Glutamatergic neuron (in vitro differentiated cells): ENCODE measurements at regions not wholly inside any gene's neighbourhood (a gene's known extent, or its start where the extent isn't known, plus 50 kb on each side); places are given as distances from the start of the nearest gene placed in this dataset.
A peak's percentile ranks its signal among the peaks of the same experiment; 100 is the strongest.

Source experiments
- DNase-seq: peaks from one replicate; pipeline ENCODE4 v3.0.0; 2022
- H3K27ac Mint-ChIP-seq: one replicate; pipeline ENCODE4 v1.8.0; 2020; ENCODE audit warnings: mild to moderate bottlenecking, mixed read lengths, inconsistent platforms; ENCODE audit not compliant: unreplicated experiment
- H3K27me3 Mint-ChIP-seq: one replicate; pipeline ENCODE4 v1.8.0; 2020; ENCODE audit warnings: mild to moderate bottlenecking, moderate library complexity, mixed read lengths, inconsistent platforms; ENCODE audit not compliant: unreplicated experiment
- H3K36me3 Mint-ChIP-seq: one replicate; pipeline ENCODE4 v1.8.0; 2020; ENCODE audit warnings: mild to moderate bottlenecking, mixed read lengths, inconsistent platforms; ENCODE audit not compliant: unreplicated experiment
- H3K4me1 Mint-ChIP-seq: one replicate; pipeline ENCODE4 v1.8.0; 2020; ENCODE audit warnings: mild to moderate bottlenecking, low read depth, mixed read lengths, inconsistent platforms; ENCODE audit not compliant: unreplicated experiment
- H3K4me3 Mint-ChIP-seq: one replicate; pipeline ENCODE4 v1.8.0; 2020; ENCODE audit warnings: mild to moderate bottlenecking, mixed read lengths, inconsistent platforms; ENCODE audit not compliant: unreplicated experiment
- H3K9me3 Mint-ChIP-seq: one replicate; pipeline ENCODE4 v1.8.0; 2020; ENCODE audit warnings: mild to moderate bottlenecking, moderate library complexity, mixed read lengths, inconsistent platforms; ENCODE audit not compliant: unreplicated experiment
- CTCF ChIP-seq: fragments of 200-600 bp; sonication (generic); IDR thresholded peaks from one replicate; pipeline ENCODE4 v1.5.0; 2021; ENCODE audit not compliant: partially characterized antibody, unreplicated experiment

DNA sequence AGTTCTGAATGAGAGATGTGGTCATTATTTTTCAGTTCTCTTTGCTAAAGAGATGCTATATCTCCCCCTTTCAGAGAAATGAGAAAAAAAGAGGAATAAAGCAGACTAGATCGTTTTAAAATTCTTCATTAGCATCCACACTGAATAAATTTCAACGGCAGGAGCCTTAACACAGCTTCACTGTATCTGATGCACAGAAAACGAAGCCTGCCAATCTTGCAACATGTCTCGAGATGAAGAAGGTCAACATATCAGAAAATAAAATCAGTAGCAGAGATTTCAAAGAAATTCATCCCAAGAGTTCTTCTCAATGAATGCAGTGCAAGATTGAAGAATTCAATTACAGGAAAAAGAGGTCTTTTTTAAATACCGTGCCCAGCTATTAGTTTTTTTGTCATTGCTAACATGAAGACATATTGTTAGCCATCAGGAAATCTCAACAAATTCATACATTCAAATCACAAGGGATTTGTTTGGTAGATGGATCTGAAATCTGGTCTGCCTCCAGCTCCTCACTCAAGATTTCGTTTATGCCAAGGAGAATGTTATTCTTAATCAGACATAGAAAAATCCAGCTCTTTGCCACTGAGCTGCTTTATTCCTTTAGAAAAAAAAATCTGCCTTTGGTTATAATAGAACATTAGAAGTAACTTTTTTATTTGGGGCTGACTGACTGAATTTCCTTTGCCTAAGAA, 76.4 kb upstream of the DAB1 start:
- no peaks in the 10 kb centered on the region for H3K9me3 Mint-ChIP-seq
- H3K27me3 Mint-ChIP-seq, result peaks cover 2% of the 10 kb centered on the region
- H3K36me3 Mint-ChIP-seq, result no peaks in the 10 kb centered on the region
- no peak overlapping the region for H3K4me3 Mint-ChIP-seq
- no peaks in the 10 kb centered on the region for H3K4me1 Mint-ChIP-seq
- DNase-seq, result no peak
- no peak for TF ChIP-seq CTCF
- no peak overlapping the region for H3K27ac Mint-ChIP-seq

DNA sequence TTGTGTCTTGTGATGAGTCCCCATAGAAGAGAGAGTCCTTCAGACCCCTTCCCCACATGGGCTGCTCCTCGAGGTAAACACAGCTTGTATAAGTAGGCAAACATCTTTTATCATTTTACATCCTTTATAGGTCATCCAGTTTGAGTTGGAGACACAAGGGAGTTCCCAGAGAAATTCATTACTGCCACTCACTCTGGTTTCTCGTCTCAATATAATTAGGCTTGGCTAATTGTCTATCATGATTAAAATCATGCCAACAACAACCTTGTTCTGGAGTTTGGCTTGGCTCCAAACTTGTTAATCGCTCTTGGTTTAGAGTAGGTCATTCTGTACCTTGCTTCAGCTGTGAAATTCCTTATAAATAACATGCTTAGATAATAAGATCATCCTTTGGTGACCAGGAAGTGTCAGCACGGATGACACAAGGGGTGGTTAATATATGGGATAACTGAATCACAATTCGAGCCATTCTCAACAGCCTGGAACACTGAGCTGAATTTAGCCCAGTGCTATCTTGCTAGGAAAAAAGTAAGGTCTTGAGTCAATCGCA, 70.7 kb upstream of the DAB1 start:
- Mint-ChIP-seq H3K4me1 (peaks cover 8% of the 10 kb centered on the region), H3K4me3 (no peak overlapping the region), H3K36me3 (no peaks in the 10 kb centered on the region), H3K27me3 (peaks cover 5% of the 10 kb centered on the region), H3K9me3 (peaks cover 4% of the 10 kb centered on the region), H3K27ac (no peak overlapping the region)
- no peak for TF ChIP-seq CTCF
- no peak for DNase-seq

DNA sequence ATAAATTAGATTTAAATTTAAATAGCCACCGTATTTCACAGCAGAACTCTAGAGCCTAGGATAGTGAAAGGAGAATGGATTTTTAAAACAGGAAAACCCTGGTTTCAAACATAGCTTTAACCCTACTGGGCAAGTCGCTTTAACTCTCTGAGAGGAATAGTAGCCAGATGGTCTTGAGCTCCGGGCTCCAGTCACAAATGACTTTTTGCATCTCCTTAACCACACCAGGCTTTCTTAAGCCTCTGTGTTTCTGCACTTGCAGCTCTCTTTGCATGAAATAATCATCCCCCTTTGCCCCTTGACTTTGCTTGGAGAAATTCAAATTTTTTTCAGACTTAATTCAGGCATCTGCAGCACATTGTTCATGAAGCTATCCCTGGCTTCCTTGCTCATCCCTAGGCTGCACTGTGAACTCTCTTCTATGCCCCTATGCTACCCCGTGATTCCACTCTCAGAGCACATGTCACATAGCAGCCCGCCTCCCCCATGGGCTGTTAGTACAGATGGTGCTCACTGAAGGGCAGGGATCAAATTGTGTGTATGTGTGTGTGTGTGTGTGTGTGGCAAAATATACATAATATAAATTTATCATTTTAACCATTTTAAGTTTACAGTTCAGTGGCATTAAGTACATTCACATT, 68.8 kb upstream of the DAB1 start:
- Mint-ChIP-seq H3K4me3 (peak overlapping the region; percentile 59), H3K9me3 (peaks cover 4% of the 10 kb centered on the region), H3K36me3 (no peaks in the 10 kb centered on the region), H3K27ac (peak overlapping the region; percentile 91), H3K4me1 (peaks cover 11% of the 10 kb centered on the region), H3K27me3 (peaks cover 5% of the 10 kb centered on the region)
- no peak for TF ChIP-seq CTCF
- DNase-seq, result no peak

DNA sequence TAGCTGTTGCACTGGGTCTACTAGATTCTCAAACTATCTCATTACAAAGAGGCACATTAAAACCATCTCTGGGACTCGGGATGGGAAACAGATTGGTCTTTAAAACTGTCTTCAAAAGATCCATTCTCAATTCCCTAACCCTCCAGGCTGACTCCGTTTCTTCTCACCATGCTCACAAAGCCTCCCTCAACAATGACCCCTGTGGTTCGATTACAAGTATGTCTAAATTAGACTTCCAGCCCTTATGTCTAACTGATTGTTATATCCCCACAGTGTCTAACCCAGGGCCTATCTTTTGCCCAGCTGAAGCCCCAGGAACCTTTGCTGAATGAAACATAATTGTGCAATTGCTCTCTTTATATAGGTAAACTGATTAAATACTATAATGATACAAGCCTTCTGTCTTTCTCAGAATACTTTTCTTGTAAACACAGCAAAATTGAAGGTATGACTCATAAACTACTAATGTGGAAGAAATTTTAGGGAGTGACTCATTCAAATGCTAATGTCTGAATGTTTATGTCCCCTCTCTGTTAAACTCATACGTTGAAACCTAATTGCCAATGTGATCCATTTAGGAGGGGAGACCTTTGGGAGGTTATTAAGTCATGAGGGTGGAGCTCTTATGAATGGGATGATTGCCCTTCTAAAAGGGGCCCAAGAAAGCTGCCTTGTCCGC, 65.6 kb upstream of the DAB1 start:
- TF ChIP-seq CTCF, result no peak
- Mint-ChIP-seq H3K27me3 (peaks cover 3% of the 10 kb centered on the region), H3K4me3 (no peak overlapping the region), H3K4me1 (peaks cover 11% of the 10 kb centered on the region), H3K36me3 (no peaks in the 10 kb centered on the region), H3K27ac (peak overlapping the region; percentile 64), H3K9me3 (peaks cover 4% of the 10 kb centered on the region)
- DNase-seq, result no peak

GRCh38 chr1:57485643-57486042, 61.8 kb upstream of the DAB1 start:
- H3K4me1 Mint-ChIP-seq, result peaks cover 3% of the 10 kb centered on the region
- H3K36me3 Mint-ChIP-seq, result no peaks in the 10 kb centered on the region
- H3K27me3 Mint-ChIP-seq, result no peaks in the 10 kb centered on the region
- H3K9me3 Mint-ChIP-seq, result no peaks in the 10 kb centered on the region
- no peak for TF ChIP-seq CTCF
- no peak for DNase-seq
- no peak overlapping the region for H3K4me3 Mint-ChIP-seq
- no peak overlapping the region for H3K27ac Mint-ChIP-seq
